Activated CD8-positive, alpha-beta T cell treated with anti-CD3 and anti-CD28 coated beads, Interleukin-2, amount 10 ng/mL, durations not matched to agents 7 days and 5 days (primary cell): ENCODE measurements at regions not wholly inside any gene's neighbourhood (a gene's known extent, or its start where the extent isn't known, plus 50 kb on each side); places are given as distances from the start of the nearest gene placed in this dataset.

Experiments
- ATAC-seq: fragments of 150-1000 bp; cut with Tn5 transposase; one replicate; pipeline ENCODE4 v1.10.0; 2021; ENCODE audit warnings: moderate library complexity
- CTCF ChIA-PET: fragments of 350-600 bp; sonication (Branson Sonifier 250); formaldehyde crosslinking; loops from one replicate; lab custom pipeline; 2021; ENCODE audit warnings: antibody characterized with exemption; lab: Charles Lee
- POLR2A ChIA-PET: fragments of 350-600 bp; sonication (Branson Sonifier 250); formaldehyde crosslinking; loops from one replicate; lab custom pipeline; 2021; ENCODE audit warnings: antibody characterized with exemption; lab: Charles Lee
- DNase-seq: peaks from one replicate; pipeline ENCODE4 v3.0.0-alpha.2; 2020
- H3K27ac Mint-ChIP-seq: one replicate; pipeline ENCODE4 v1.8.0; 2021; ENCODE audit warnings: mild to moderate bottlenecking, mixed read lengths
- H3K27me3 Mint-ChIP-seq: one replicate; pipeline ENCODE4 v1.8.0; 2021; ENCODE audit warnings: low read depth, mixed read lengths
- H3K36me3 Mint-ChIP-seq: one replicate; pipeline ENCODE4 v1.8.0; 2021; ENCODE audit warnings: low read depth, mixed read lengths
- H3K4me1 Mint-ChIP-seq: one replicate; pipeline ENCODE4 v1.8.0; 2021; ENCODE audit warnings: low read depth, mixed read lengths
- H3K4me3 Mint-ChIP-seq: one replicate; pipeline ENCODE4 v1.8.0; 2021; ENCODE audit warnings: mild to moderate bottlenecking, mixed read lengths
- H3K9me3 Mint-ChIP-seq: one replicate; pipeline ENCODE4 v1.8.0; 2022; ENCODE audit warnings: mixed read lengths; ENCODE audit not compliant: insufficient read depth

DNA sequence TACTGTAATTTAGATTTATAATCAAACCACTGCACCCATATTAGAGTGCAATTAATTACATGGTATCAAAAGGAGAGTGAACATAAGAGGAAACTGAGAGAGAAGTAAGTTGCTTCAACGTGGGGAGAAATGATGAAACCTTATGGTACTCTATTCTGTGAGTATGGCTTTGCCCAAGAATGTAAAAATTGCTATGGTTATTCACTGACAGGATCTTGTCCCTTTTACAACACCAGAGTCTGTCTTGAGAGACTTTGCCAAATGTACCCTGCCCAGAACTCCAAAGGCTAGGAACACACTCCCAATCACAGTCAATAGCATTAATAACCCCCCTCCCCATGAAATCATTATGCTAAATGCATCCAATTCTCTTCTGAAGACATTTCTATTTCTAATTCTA is 974.8 kb upstream of the POU3F3 start:
- no peak overlapping the region for H3K27ac Mint-ChIP-seq
- ATAC-seq (no peak), DNase-seq (no peak)
- H3K27me3 Mint-ChIP-seq = no peaks in the 10 kb centered on the region
- peaks cover 7% of the 10 kb centered on the region for H3K9me3 Mint-ChIP-seq
- H3K36me3 Mint-ChIP-seq = no peaks in the 10 kb centered on the region
- ChIA-PET POLR2A (no interaction called here), CTCF (no interaction called here)
- no peak overlapping the region for H3K4me3 Mint-ChIP-seq
- H3K4me1 Mint-ChIP-seq = no peaks in the 10 kb centered on the region

DNA sequence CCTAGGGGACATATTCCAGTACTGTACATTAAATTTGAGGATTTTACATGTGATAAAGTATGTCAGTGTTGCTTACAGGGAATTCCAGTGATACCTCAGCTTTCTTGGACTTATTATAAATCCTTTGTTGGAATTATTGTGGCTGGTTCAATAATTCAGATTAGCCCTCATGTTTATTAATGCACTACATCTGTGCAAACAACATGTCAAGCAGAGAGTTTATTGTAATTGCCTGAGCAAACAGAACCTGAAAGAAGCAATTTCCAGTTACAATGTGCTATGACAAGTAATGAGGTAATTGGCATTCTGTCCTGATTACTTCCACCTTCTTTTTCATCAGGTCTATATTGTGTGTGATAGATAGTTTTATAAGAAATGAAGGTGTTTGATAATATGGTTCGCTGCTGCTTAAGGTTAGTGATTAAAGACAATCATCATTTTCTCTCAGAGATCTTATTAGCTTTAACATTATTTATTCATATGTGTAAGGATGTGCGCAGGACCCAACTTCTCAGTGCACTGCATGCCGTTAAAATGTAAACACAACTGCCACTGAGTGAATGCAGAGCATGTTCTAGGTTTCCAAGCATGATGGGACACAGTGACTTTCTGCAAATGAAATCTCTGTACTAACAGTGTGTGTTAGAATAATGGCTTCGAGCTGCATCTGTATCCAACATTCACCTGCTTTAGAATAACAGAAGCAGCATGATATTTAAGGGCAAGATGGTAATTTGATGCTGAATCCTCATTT is 973.7 kb upstream of the POU3F3 start:
- no peak overlapping the region for H3K27ac Mint-ChIP-seq
- peaks cover 2% of the 10 kb centered on the region for H3K9me3 Mint-ChIP-seq
- H3K27me3 Mint-ChIP-seq = no peaks in the 10 kb centered on the region
- no peak overlapping the region for H3K4me3 Mint-ChIP-seq
- CTCF ChIA-PET = no interaction called here
- POLR2A ChIA-PET = no interaction called here
- DNase-seq (no peak), ATAC-seq (no peak)
- no peaks in the 10 kb centered on the region for H3K4me1 Mint-ChIP-seq
- no peaks in the 10 kb centered on the region for H3K36me3 Mint-ChIP-seq

DNA sequence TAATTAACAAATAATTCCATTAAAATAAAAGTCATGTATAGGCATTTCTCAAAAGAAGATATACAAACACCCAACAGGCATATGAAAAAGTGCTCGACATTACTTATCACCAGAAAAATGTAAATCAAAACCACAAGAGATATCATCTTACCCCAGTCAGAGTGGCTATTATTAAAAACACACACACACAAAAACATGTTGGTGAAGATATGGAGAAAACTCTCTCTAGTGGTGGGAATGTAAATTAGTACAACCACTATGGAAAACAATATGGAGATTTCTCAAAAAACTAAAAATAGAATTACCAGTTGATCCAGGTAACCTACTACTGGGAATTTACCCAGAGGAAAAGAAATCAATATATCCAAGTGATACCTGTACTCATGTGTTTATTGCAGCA is 966.3 kb upstream of the POU3F3 start:
- CTCF ChIA-PET = no interaction called here
- no peak for ATAC-seq

DNA sequence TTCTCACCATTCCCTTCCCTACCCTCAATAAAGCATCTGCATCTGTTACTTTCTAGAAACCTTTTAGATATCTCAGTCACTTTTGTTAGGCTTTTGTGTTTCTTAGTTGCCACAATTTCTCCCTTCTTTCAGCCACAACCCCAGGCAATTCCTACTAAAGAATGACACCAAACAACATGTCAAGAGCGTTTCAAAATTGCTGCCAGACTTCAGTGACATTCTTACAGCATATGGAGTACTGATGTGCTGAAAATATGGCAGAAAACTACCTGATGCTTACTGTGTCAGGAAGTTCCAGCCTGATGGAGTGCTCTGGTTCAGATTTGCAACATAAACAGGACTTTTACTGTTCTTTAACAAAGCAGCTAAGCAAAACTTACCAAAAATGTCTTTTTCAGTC is 957.7 kb upstream of the POU3F3 start:
- H3K27ac Mint-ChIP-seq = no peak overlapping the region
- no peak overlapping the region for H3K4me3 Mint-ChIP-seq

More for the DNA sequence above, 966.3 kb upstream of the POU3F3 start:
- Mint-ChIP-seq H3K4me3 (no peak overlapping the region), H3K27me3 (no peaks in the 10 kb centered on the region), H3K9me3 (no peaks in the 10 kb centered on the region), H3K36me3 (no peaks in the 10 kb centered on the region), H3K27ac (no peak overlapping the region), H3K4me1 (no peaks in the 10 kb centered on the region)
- POLR2A ChIA-PET = no interaction called here
- DNase-seq = no peak

DNA sequence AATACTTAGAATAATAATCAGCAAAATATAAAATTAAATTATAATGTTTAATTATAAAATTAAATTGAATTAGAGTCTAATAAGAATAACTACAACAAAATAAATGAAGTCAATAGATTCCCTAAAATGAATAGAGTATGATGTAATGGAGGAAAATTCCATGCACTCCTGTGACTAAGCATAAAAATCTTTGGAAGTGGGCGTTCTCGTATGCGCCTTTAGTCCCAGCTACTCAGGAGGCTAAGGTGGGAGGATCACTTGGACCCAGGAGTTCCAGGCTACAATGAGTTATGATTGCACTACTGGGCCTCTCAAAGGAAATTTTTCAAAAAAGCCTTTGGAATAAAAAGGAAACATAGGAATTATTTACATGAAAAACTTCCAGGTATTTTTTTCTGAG is 955.4 kb upstream of the POU3F3 start:
- CTCF ChIA-PET = no interaction called here
- no peaks in the 10 kb centered on the region for H3K9me3 Mint-ChIP-seq
- no peak for ATAC-seq
- DNase-seq = no peak
- POLR2A ChIA-PET = no interaction called here
- H3K36me3 Mint-ChIP-seq = no peaks in the 10 kb centered on the region
- H3K4me3 Mint-ChIP-seq = no peak overlapping the region
- H3K27ac Mint-ChIP-seq = no peak overlapping the region
- H3K27me3 Mint-ChIP-seq = no peaks in the 10 kb centered on the region
- no peaks in the 10 kb centered on the region for H3K4me1 Mint-ChIP-seq

More for the DNA sequence above, 957.7 kb upstream of the POU3F3 start:
- Mint-ChIP-seq H3K4me1 (no peaks in the 10 kb centered on the region), H3K36me3 (no peaks in the 10 kb centered on the region), H3K27me3 (no peaks in the 10 kb centered on the region), H3K9me3 (no peaks in the 10 kb centered on the region)
- ATAC-seq (no peak), DNase-seq (no peak)
- ChIA-PET CTCF (interaction anchor here (0.6 kb wide), 1 partner anchor 474 kb away, joined by 3 read pairs; no protein-coding TSS in a partner anchor), POLR2A (no interaction called here)

DNA sequence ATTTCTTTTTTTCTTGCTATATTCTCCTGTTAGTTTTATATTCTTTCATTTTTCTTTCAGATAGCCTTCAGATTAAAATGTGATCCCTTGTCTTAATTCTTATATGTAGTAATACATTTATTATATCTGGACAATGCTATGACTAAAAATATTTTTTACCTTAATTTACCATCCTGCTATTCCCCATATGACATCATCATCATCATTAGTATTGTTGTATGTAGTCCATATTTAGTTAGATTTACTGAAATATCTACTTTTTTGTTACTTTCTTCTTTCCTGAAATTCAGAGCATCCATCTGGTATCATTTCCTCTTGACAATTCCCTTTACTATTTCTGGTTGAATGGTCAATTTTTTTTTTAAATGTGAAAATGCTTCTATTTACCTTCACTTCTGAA is 951.6 kb upstream of the POU3F3 start:
- Mint-ChIP-seq H3K27ac (no peak overlapping the region), H3K36me3 (no peaks in the 10 kb centered on the region), H3K4me1 (no peaks in the 10 kb centered on the region), H3K27me3 (no peaks in the 10 kb centered on the region), H3K4me3 (no peak overlapping the region), H3K9me3 (no peaks in the 10 kb centered on the region)
- ATAC-seq (no peak), DNase-seq (no peak)
- CTCF ChIA-PET = no interaction called here
- POLR2A ChIA-PET = no interaction called here

DNA sequence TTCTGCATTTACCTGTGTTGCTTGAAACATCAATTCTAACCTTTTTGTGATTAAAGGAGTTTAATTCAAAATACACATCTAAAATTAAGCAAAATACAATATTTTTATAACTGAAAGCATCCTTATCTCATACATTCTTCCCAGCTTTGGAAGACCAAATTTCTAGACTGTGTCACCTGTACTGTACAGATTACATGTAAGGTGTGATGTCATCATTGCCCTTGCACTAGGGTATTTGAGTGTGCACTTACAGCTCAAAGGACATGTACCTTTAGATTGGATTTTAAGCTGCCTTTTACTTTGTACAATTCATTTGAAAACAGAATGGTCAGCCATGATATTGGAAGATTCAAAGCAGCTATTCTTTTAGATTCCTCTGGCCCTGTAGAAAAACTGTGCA is 932.8 kb upstream of the POU3F3 start:
- no peak for ATAC-seq
- H3K27ac Mint-ChIP-seq = no peak overlapping the region
- ChIA-PET CTCF (no interaction called here), POLR2A (no interaction called here)
- H3K9me3 Mint-ChIP-seq = no peaks in the 10 kb centered on the region
- H3K27me3 Mint-ChIP-seq = no peaks in the 10 kb centered on the region
- no peaks in the 10 kb centered on the region for H3K36me3 Mint-ChIP-seq
- H3K4me1 Mint-ChIP-seq = no peaks in the 10 kb centered on the region
- H3K4me3 Mint-ChIP-seq = no peak overlapping the region
- DNase-seq = no peak

DNA sequence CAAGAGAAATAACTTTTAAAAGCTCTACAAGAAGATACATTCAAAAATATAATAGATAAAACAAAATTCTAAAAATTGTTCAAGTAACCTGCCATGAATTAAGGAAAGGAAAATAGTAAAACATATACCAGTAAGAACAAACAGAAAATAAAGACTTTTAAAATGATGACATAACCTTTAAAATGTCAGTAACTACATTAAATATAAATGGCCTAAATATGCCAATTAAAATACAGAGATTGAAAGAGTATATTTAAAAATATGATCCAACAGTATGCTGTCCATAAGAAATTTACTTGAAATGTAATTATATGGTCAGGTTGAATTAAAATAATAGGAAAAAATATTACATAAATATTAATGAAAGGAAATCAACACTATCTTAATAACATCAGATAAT is 911.7 kb upstream of the POU3F3 start:
- no peak overlapping the region for H3K27ac Mint-ChIP-seq
- H3K4me1 Mint-ChIP-seq = no peaks in the 10 kb centered on the region
- no peaks in the 10 kb centered on the region for H3K27me3 Mint-ChIP-seq
- ChIA-PET POLR2A (no interaction called here), CTCF (no interaction called here)
- H3K36me3 Mint-ChIP-seq = no peaks in the 10 kb centered on the region
- H3K9me3 Mint-ChIP-seq = peaks cover 11% of the 10 kb centered on the region
- DNase-seq (no peak), ATAC-seq (no peak)
- H3K4me3 Mint-ChIP-seq = no peak overlapping the region

DNA sequence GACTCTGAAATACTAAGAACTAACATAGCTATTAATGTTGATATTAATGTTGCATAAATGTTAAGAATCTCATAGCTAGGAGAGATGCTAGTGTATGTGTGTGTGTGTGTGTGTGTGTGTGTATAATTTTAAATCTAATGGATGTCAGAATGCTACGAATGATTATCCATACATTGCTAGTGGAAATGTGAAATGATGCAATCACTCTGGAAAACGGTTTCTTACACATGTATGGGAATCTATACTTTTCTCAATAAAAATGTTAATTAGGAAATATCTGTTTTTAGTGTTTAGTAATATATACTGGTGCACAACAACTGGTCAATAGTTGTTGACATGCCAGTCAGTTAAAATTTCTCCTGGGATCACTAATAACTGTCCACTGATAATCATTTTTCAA is 908.8 kb upstream of the POU3F3 start:
- no peak for ATAC-seq
- H3K9me3 Mint-ChIP-seq = peaks cover 19% of the 10 kb centered on the region
- no peaks in the 10 kb centered on the region for H3K4me1 Mint-ChIP-seq
- POLR2A ChIA-PET = no interaction called here
- H3K27ac Mint-ChIP-seq = no peak overlapping the region
- DNase-seq = no peak
- no peaks in the 10 kb centered on the region for H3K36me3 Mint-ChIP-seq
- CTCF ChIA-PET = no interaction called here
- no peaks in the 10 kb centered on the region for H3K27me3 Mint-ChIP-seq
- H3K4me3 Mint-ChIP-seq = no peak overlapping the region

DNA sequence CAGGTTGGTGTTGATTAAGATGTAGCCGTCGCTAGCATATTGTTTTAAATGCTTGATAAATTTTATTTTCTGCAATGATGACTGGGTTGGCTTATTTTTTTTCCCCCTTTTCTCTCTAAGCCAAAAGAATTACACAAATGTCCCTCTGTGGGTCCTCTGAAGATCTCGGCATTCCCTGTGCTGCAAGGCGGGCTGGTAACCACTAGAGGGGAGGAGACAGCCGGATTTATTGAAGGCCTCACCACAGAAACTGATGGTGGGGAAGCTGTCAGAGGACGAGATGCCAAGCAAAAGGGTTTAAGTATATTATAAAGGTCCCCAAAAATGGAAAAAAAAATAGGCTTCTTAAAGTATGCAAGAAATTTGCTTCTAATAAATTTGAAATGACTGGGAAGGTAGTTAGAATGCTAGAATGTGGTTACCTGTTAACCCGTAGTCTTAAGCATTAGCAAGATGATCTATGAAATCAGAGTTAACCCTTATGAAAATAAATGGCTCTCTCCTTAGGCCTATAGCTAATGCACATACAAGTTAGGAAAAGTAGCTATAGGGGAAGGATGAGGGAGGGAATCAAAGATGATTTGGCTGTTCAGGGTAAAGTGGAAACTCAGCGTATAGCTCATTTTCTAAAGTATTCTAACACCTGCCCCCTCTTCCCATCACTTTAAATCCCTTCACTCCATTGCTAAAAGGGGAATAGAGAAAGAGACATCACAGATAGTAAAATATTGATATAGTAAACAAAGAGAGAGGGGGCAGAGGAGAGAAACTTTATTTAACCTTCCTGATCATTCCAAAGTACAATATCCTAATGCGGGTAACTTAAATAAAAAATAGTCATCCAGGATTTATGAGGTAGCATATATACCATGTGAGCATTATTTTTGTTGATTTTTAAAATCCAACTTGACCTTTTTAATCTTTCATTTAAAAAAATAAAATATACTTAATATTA is 894.5 kb upstream of the POU3F3 start:
- ATAC-seq = no peak
- Mint-ChIP-seq H3K4me3 (no peak overlapping the region), H3K4me1 (no peaks in the 10 kb centered on the region), H3K9me3 (peaks cover 7% of the 10 kb centered on the region), H3K27me3 (no peaks in the 10 kb centered on the region), H3K36me3 (no peaks in the 10 kb centered on the region), H3K27ac (no peak overlapping the region)
- ChIA-PET CTCF (no interaction called here), POLR2A (no interaction called here)
- DNase-seq = no peak

DNA sequence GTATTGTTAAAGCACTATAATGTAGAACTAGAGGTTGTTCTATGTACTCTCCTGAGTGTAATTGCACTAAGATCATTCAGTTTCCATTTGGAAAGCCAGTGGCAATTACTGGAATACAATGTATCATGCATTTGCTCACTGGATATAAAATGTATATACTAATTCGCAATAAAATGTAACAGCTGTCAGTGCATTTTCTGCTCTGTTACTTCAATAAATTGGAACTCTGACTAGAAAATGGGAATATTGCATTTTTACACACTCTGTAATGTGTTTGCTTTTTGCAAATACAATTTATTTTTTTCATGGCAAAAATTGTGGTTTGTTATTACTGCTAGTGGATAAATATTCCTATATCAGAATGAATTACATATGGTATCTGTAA is 893.8 kb upstream of the POU3F3 start:
- H3K4me3 Mint-ChIP-seq = no peak overlapping the region
- DNase-seq = no peak
- peaks cover 7% of the 10 kb centered on the region for H3K9me3 Mint-ChIP-seq
- no peaks in the 10 kb centered on the region for H3K27me3 Mint-ChIP-seq
- no peaks in the 10 kb centered on the region for H3K4me1 Mint-ChIP-seq
- ATAC-seq = no peak
- ChIA-PET POLR2A (no interaction called here), CTCF (no interaction called here)
- no peaks in the 10 kb centered on the region for H3K36me3 Mint-ChIP-seq
- H3K27ac Mint-ChIP-seq = no peak overlapping the region

DNA sequence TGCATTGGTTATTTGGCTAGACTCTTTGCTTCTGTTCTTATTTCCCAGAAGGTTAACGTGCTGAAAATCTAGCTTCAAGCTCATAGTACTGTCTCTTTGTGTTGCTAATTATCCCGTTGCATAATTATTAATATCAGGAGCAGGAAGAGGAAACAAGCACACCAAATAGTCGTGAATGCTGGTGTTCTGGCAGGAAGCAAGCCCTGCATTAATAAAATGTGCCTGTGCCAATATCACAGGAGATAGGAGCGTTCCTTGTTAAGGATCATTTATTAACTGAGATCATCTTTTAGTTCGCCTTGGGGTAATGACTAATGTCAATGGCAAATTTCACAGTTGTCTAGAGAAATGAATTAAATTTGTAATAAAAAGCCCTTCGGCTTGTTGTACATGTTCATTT is 893.0 kb upstream of the POU3F3 start:
- H3K36me3 Mint-ChIP-seq = no peaks in the 10 kb centered on the region
- H3K4me1 Mint-ChIP-seq = no peaks in the 10 kb centered on the region
- POLR2A ChIA-PET = no interaction called here
- DNase-seq (no peak), ATAC-seq (no peak)
- peaks cover 7% of the 10 kb centered on the region for H3K9me3 Mint-ChIP-seq
- H3K27ac Mint-ChIP-seq = no peak overlapping the region
- no peak overlapping the region for H3K4me3 Mint-ChIP-seq
- CTCF ChIA-PET = no interaction called here
- H3K27me3 Mint-ChIP-seq = no peaks in the 10 kb centered on the region
